SIG-M5 treated with dmso at 0.1 percent for 504 hours (cell line): ENCODE measurements at regions not wholly inside any gene's neighbourhood (a gene's known extent, or its start where the extent isn't known, plus 50 kb on each side); places are given as distances from the start of the nearest gene placed in this dataset.
"Not testable (repeated sequence)": the region's sequence is repeated elsewhere in the genome, so short reads cannot be mapped to it uniquely, and the experiment has no call there.

ENCODE experiments used
- DNase-seq: peaks from one replicate; lab custom pipeline; 2025; ENCODE audit not compliant: unreplicated experiment; lab: John Stamatoyannopoulos, UW

GRCh38 chr20:30164389-30164788, 1093.1 kb upstream of the DEFB115 start:
- DNase-seq, result not testable (repeated sequence)

GRCh38 chr20:30167540-30167939, 1089.9 kb upstream of the DEFB115 start:
- DNase-seq, result no peak

DNA sequence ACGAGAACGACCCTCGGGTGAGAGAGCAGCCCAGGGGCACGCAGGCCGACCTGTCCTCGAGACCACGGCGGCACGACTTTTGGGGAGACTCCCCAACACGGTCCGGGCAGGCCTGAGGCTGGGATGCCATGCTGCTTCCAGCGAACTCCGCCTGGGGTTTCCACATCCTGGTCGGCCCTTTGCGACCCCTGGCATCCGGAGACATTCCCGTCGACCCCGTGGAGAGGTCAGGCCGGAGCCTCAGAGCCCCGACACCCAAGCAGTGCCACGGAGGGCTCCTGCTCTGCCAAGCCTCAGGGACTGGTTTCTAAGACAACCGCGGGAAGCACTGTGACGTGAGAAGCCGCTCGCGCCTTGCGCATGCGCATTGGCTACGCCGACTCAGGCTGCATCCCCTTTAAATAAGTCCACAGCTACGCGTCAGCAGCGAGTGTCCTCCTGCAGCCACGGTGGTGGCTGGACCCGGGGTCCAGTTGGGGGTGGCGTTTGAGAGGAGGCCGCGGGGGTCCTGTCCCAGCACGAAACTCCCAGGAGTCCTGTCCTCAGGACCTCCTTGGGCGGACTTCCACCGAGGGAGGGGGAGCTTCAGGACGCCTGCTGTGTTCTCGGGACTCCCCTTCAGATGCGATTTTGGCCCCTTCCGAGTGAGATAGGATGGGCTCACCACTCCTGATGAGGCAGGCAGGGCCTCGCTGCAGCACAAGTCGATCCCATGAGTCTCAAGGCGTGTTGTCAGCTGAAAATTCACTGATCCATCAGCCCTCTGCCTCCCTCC, 1089.3 kb upstream of the DEFB115 start:
- DNase-seq, result no peak

GRCh38 chr20:30168800-30169138, 1088.7 kb upstream of the DEFB115 start:
- DNase-seq, result no peak

DNA sequence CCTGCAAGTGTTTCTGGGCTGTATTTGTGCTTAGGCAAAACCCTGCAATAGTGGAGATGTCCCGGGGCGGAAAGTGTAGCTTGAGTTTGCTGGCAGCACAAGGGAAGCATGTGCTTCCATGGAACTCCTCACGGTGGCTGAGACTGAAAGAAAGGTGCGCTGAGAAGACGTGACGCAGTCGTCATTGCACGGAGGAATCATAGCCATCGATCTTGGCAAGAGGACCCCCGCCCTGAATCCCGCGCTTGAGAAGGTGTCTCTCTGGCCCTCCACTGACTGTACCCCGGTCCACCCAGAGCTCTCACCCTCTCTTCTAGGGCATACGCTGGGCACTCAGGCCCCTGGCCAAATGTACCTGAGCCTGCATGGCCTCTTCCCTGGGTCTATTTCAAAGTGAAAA, 1081.8 kb upstream of the DEFB115 start:
- no peak for DNase-seq

GRCh38 chr20:30183124-30183523, 1074.3 kb upstream of the DEFB115 start:
- DNase-seq, result not testable (repeated sequence)

GRCh38 chr20:30191785-30192184, 1065.7 kb upstream of the DEFB115 start:
- DNase-seq, result not testable (repeated sequence)

DNA sequence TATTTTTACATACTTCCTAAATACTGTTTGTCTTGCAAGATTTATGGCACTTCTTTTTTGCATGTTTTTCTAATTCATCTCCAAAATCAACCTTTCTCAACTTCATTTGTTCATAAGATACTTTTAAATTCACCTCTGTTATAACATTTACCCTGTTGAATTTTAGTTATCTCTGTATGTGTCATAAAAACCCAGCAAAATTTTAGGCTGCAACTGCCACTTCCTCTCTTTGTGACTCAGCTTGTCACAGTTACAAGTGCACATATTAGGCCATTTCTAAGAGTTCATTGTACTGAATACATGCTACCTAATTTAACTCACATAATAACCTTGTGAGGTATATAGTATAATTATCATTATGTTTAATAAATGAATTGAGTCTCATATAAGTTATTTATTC, 1023.0 kb upstream of the DEFB115 start:
- DNase-seq, result not testable (repeated sequence)

- DNase-seq, result not testable (repeated sequence)
Measured at GRCh38 chr20:30275073-30275472, 982.4 kb upstream of the DEFB115 start.

DNA sequence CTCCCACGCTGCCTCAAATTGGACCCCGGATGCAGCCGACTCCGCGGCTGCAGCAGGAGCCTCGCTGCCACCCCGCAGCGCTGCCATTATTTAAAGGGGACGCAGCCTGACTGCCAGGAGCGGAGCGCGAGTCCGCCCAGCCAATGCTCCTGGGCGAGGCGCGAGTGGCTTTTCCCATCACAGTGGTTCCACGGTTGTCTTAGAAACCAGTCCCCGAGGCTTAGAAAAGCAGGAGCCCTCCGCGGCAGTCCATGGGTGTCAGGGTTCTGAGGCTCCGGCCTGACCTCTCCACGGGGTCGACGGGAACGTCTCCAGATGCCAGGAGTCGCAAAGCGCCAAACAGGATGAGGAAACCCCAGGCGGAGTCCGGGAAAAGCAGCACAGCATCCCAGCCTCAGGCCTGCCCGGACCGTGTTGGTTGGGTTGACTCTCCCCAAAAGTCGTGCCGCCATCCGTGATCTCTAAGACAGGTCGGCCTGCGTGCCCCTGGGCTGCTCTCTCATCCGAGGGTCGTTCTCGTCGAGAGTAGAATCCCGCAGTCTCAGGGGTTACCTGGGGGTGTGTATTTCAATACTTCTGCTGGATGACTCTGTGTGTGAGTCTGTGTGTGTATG, 975.8 kb upstream of the DEFB115 start:
- no peak for DNase-seq

- DNase-seq, result not testable (repeated sequence)
Measured at GRCh38 chr20:30283476-30284280, 973.8 kb upstream of the DEFB115 start.

DNA sequence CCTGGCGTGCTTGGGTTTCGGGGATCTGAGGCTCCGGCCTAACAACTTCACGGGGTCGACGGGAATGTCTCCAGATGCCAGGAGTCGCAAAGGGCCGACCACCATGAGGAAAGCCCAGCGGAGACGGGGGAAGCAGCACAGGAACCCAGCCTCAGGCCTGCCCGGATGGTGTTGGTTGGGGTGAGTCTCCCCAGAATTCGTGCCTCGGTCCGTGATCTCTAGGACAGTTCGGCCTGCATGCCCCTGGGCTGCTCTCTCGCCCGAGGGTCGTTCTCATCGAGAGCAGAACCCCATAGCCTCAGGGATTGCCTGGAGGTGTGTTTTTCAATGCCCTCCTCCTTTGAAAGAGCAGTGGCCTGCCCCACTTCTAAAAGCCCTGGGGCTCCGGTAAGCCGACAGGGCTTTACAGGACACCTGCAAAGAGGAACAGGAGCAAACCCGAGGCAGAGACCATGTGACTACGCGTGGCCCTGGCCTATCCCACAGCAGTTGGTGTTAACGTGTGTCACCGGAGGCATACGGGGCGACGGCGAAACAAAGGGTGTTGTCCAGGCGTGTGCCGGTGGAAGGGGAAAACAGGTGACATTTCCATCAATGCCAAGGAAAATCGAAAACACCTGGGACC, 973.1 kb upstream of the DEFB115 start:
- DNase-seq, result no peak

- DNase-seq, result no peak
Measured at GRCh38 chr20:30285677-30286076, 971.8 kb upstream of the DEFB115 start.

DNA sequence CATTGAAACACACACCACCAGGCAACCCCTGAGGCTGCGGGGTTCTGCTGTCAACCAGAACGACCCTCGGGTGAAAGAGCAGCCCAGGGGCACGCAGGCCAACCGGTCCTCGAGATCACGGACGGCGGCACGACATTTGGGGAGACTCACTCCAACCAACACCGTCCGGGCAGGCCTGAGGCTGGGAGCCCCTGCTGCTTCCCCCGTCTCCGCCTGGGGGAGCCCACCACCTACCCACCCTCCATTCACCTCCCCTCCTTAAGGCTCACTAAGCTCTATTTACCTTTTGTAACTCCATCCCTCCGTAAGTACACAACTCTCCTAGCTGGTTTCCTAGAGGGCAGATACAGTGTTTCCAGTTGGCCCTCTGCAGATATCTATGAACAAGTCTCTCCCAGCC, 971.3 kb upstream of the DEFB115 start:
- no peak for DNase-seq

GRCh38 chr20:30287459-30287858, 970.0 kb upstream of the DEFB115 start:
- not testable (repeated sequence) for DNase-seq

- no peak for DNase-seq
Measured at GRCh38 chr20:30288346-30288745, 969.1 kb upstream of the DEFB115 start.

DNA sequence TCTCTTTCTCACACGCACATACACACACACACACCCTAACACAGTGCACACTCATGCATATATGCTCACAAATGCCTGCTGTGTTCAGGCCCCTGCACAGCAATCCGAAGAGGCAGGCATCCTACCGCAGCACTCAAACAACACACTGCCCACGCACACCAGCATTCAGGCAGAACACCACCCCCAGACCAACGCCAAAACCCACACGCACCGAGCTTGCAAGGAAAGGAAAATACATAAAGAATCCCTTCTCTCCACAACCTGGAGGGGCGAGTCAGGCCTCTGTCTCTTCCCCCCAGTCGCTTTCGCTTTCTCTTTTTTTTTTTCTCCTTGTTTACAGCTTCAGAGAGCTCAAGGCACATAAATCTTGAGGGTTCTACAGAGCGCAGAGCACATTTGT, 968.4 kb upstream of the DEFB115 start:
- not testable (repeated sequence) for DNase-seq

GRCh38 chr20:30289711-30290141, 967.7 kb upstream of the DEFB115 start:
- not testable (repeated sequence) for DNase-seq

GRCh38 chr20:30290361-30291063, 967.0 kb upstream of the DEFB115 start:
- not testable (repeated sequence) for DNase-seq

GRCh38 chr20:30291064-30291379, 966.4 kb upstream of the DEFB115 start:
- DNase-seq, result not testable (repeated sequence)

- DNase-seq, result not testable (repeated sequence)
Measured at GRCh38 chr20:30291686-30292085, 965.8 kb upstream of the DEFB115 start.
